Activated T-helper 2 cell treated with anti-CD3 and anti-CD28 coated beads, Interferon-gamma antibody, Interleukin-2, Interleukin-4, amounts not matched to agents 10 μg/mL and 5 μg/mL and 100 μg/mL, durations not matched to agents 14 hours and 24 hours and 36 hours (primary cell): ENCODE measurements at regions not wholly inside any gene's neighbourhood (a gene's known extent, or its start where the extent isn't known, plus 50 kb on each side); places are given as distances from the start of the nearest gene placed in this dataset.

Experiments used
- DNase-seq: peaks from one replicate; pipeline ENCODE4 v3.0.0; 2021; ENCODE audit warnings: low spot score
- H3K27ac Mint-ChIP-seq: one replicate; pipeline ENCODE4 v1.8.0; 2021; ENCODE audit warnings: mixed read lengths
- H3K27me3 Mint-ChIP-seq: one replicate; pipeline ENCODE4 v1.8.0; 2021; ENCODE audit warnings: low read depth, mixed read lengths
- H3K36me3 Mint-ChIP-seq: one replicate; pipeline ENCODE4 v1.8.0; 2021; ENCODE audit warnings: low read depth, mixed read lengths
- H3K4me1 Mint-ChIP-seq: one replicate; pipeline ENCODE4 v1.8.0; 2021; ENCODE audit warnings: low read depth, mixed read lengths
- H3K4me3 Mint-ChIP-seq: one replicate; pipeline ENCODE4 v1.8.0; 2021; ENCODE audit warnings: low read depth, mild to moderate bottlenecking, moderate library complexity, mixed read lengths
- H3K9me3 Mint-ChIP-seq: one replicate; pipeline ENCODE4 v1.8.0; 2021; ENCODE audit warnings: mixed read lengths
- intact Hi-C: fragments of 100-400 bp; cut with micrococcal nuclease; formaldehyde crosslinking; loops from one replicate; pipeline ENCODE4 v1.15.1; 2023

DNA sequence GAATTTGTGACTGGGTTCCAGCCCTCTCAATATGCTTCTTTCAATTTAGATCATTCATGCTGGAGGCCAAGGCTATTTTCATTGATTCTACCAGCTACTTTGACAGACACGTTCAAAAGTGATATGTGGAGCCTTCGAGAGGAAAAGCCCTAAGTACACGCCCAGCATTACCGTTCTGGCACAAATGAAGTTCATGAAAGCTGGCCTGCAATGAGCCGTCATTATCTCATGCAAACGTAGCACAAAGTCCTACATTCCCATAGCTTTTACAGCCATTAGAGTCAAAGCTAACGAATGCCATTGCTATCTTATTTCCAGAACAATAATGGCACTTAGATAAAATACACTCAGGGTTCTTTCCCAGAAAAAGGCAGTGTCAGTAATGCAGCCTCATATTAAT, 1237.6 kb downstream of the EFNB2 start:
- no peak overlapping the region for H3K4me3 Mint-ChIP-seq
- intact Hi-C loops: no loop called here

DNA sequence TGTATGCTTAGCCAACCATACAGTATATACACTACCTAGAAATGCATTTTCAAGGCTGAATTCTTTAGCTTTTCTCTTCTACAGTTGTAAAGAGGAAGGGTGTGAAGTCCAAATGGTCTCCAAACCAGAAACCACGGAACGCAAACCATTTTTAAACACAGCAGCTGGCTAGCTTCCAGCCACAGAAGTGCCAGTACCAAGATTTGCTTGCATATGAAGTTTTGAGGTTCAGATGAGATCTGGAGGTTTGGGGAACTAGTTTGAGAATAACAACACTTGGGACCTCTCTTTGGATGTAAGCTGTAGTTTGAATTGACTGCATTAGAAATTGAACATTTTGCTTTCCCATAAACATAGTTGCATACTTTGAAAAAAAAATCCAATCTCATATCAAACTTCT, 1243.5 kb downstream of the EFNB2 start:
- no peaks in the 10 kb centered on the region for H3K36me3 Mint-ChIP-seq
- no peak for DNase-seq
- no peak overlapping the region for H3K27ac Mint-ChIP-seq
- no peaks in the 10 kb centered on the region for H3K27me3 Mint-ChIP-seq
- intact Hi-C loops: no loop called here
- H3K9me3 Mint-ChIP-seq: no peaks in the 10 kb centered on the region
- no peak overlapping the region for H3K4me3 Mint-ChIP-seq
- H3K4me1 Mint-ChIP-seq: no peaks in the 10 kb centered on the region

More for the DNA sequence above, 1237.6 kb downstream of the EFNB2 start:
- Mint-ChIP-seq H3K4me1 (no peaks in the 10 kb centered on the region), H3K36me3 (no peaks in the 10 kb centered on the region), H3K9me3 (no peaks in the 10 kb centered on the region), H3K27me3 (no peaks in the 10 kb centered on the region), H3K27ac (no peak overlapping the region)
- DNase-seq: no peak

DNA sequence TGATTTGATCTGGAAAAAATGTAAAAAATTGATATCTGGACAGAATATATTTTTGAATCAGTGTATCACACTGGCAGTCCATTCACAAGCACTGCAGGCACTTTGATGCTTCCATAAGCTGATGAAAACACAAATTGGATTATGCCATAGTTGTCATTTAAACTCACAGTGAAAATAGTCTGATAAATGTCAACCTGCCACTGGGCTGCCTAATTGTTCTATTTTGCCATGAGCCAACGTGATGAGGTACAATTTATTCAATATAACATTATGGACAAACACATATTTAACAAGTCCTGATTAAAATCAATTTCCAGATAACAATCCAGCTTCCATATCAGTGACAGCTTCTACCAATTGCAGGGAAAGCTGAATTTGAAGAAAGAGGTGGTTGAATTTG, 1244.9 kb downstream of the EFNB2 start:
- H3K27me3 Mint-ChIP-seq: no peaks in the 10 kb centered on the region
- H3K4me1 Mint-ChIP-seq: no peaks in the 10 kb centered on the region
- no peaks in the 10 kb centered on the region for H3K9me3 Mint-ChIP-seq
- no peak overlapping the region for H3K4me3 Mint-ChIP-seq
- DNase-seq: no peak
- intact Hi-C loops: no loop called here
- no peak overlapping the region for H3K27ac Mint-ChIP-seq
- H3K36me3 Mint-ChIP-seq: no peaks in the 10 kb centered on the region

DNA sequence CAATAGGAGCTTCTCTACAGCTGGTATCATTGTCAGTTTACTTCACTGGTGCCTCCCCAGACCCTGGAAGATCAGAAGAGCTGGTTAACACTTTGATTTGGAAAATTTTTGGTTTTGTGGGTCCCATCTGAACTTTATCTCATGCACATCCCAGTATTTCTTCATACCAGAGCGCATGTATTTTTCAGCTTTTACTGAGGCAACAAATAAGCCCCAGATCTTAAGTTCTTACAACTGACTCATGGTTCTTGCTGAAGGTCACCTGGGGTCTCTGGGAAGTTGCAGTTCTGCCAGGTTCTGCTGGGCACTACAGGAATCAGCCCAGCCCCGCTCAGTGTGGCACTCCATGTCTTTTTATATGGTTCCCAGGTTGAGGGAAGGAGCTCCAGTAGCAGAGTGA, 1249.9 kb downstream of the EFNB2 start:
- no peaks in the 10 kb centered on the region for H3K36me3 Mint-ChIP-seq
- H3K27ac Mint-ChIP-seq: no peak overlapping the region
- H3K9me3 Mint-ChIP-seq: no peaks in the 10 kb centered on the region
- intact Hi-C loops: no loop called here
- H3K4me1 Mint-ChIP-seq: no peaks in the 10 kb centered on the region
- no peaks in the 10 kb centered on the region for H3K27me3 Mint-ChIP-seq
- no peak overlapping the region for H3K4me3 Mint-ChIP-seq
- no peak for DNase-seq

DNA sequence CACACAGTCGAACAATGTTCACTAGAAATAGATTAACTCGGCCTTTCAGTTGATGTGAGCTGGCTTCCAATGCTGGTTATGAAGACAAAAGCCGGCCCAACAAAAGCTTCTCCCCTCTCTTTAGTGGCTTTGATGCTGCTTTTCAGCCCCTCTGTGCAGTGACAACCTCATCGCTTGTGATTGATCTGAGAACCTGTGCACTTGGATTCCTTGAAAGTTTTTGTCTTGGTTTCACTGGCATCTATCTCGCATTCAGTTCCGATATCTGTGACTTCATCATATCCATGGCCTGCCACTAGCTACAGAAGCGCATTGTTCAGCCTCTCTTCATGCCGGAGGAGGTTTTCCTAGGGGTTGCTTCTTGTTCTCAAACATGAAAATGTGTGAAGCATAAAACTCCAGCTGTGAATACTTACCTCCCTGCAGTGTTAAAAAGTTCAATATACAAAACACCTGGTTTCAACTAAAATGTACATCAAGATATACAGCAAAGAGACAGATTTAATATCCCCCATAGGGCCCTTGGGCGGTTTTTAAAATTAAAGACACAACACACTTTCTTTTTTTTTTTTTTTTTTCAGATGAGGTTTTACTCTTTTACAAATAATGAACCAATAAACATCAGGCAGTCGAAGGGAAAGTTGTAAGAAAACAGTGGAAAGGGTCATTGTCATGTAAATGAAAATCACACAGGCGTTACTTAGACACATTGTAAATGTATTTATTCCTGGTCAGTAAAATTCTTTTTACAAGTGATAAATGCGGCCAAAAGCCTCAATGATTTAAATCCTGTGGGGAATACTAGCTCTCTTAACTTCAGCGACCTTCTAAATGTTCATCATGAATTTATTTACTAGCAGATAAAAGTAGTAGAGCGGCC, 1252.8 kb downstream of the EFNB2 start:
- intact Hi-C loops: no loop called here
- H3K9me3 Mint-ChIP-seq: no peaks in the 10 kb centered on the region
- no peak for DNase-seq

DNA sequence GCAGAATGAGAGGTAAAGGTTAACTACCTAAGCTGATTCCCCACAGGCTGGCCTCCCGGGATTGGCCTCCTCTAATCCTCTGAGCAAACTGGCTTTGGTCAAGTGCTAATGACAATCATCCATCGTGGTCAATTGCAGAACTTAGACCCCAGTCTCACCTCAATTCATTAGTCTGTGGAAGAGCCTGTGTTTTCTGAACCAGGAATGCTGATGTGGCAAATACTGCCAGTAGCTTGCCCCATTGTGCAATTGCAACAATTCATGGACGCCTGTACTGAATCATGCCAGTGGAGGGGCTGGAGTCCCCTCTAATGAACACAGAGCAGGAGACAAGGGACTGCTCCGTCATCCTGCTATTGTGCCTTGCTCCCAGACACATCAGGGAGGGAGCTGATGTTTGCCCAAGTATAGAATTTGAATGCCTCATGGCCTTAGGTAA, 1256.5 kb downstream of the EFNB2 start:
- Mint-ChIP-seq H3K9me3 (no peaks in the 10 kb centered on the region), H3K4me3 (no peak overlapping the region), H3K4me1 (no peaks in the 10 kb centered on the region), H3K27me3 (no peaks in the 10 kb centered on the region), H3K27ac (no peak overlapping the region), H3K36me3 (no peaks in the 10 kb centered on the region)
- intact Hi-C loops: no loop called here
- DNase-seq: no peak

More for the DNA sequence above, 1252.8 kb downstream of the EFNB2 start:
- Mint-ChIP-seq H3K27ac (no peak overlapping the region), H3K27me3 (no peaks in the 10 kb centered on the region), H3K4me1 (no peaks in the 10 kb centered on the region), H3K36me3 (no peaks in the 10 kb centered on the region), H3K4me3 (no peak overlapping the region)

DNA sequence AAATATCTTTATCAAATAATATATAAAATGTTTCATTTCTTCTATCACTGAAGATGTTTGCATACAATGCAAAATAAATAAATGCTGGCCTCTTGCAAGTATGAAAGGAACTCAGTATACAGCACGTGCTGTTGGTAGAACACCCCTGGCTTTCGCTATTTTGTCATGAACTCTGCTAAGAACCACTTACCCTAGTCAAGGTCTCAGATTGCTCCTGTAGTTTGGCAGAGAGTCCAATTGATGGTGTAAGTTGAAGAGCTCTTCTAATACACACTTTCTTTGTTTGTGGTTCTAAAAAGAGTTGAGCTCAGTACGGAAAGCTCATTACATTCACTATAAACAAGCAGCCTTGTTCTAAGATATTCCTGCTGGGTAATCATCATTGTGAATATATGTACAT, 1258.9 kb downstream of the EFNB2 start:
- Mint-ChIP-seq H3K27me3 (no peaks in the 10 kb centered on the region), H3K27ac (no peak overlapping the region), H3K9me3 (no peaks in the 10 kb centered on the region), H3K36me3 (no peaks in the 10 kb centered on the region), H3K4me3 (no peak overlapping the region), H3K4me1 (no peaks in the 10 kb centered on the region)
- no peak for DNase-seq
- intact Hi-C loops: no loop called here

DNA sequence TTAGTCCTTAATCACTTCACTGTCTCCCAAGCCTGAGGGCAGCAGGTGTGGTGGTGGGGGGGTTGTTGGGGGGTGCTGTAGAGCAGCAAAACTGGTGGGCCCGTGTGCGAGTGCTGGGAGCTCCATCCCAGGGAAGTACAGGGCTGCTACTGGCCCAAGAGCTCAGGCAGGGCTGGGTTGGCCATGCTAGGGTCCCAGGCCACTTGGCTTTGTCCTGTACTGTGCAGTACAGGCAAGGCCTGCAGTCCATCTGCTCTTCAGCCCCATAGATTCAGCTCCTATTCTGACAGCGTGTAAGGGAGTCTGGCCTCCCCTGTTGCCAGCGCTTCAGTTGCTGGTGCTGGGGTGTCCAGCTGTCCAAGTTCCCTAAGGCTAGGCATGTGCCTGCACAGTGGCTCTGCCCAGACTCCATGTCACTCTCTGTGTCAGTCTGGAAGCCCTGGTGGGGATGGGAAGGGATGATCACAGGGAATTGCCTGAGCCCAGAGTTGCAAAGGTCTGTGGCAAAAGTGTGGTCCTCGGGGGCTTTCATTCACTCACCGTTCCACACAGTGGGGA, 1261.7 kb downstream of the EFNB2 start:
- no peak for DNase-seq
- Mint-ChIP-seq H3K9me3 (no peaks in the 10 kb centered on the region), H3K27me3 (no peaks in the 10 kb centered on the region), H3K4me3 (no peak overlapping the region), H3K36me3 (no peaks in the 10 kb centered on the region), H3K4me1 (no peaks in the 10 kb centered on the region), H3K27ac (no peak overlapping the region)
- intact Hi-C loops: no loop called here

DNA sequence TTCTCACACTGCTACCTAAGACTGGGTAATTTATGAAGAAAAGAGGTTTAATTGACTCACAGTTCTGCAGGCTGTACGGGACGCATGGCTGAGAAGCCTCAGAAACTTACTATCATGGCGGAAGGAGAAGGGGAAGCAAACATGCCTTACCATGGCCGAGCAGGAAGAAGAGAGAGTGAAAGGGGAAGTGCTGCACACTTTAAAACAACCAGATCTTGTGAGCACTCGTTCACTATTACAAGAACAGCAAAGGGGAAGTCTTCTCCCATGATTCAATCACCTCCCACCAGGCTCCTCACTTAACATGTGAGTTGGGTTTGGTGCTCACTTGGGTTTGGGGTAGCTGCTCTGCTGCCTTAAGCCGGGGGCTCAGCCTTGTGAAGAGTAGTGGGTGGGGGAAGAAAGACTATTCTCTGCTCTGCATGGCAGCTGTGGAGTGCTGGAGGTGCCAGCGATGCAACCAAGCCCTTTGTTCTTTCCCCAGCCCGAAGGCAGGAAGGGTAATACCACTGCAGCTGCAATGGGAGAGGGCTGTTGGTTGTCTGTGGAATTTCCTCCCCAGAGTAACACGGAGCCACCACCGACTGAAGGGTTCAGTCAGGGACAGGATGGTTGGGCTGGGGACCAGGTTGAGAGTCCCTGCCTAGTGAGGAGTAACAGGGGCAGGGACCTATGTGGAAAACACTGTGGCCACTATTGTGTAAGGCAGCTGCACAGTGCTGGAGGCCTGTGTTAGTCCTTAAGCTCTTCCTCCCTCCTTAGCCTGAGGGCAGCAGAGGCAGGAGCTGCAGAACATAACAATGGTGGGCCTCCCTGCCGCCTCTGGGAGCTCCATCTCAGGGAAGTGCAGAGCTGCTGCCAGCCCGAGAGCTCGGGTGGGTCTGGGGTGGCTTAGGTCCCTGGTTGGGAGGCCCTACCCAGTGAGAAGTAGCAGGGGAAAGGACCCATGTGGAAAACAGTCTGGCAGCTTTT, 1262.5 kb downstream of the EFNB2 start:
- H3K4me1 Mint-ChIP-seq: no peaks in the 10 kb centered on the region
- intact Hi-C loops: no loop called here
- no peak for DNase-seq
- H3K9me3 Mint-ChIP-seq: no peaks in the 10 kb centered on the region
- H3K4me3 Mint-ChIP-seq: no peak overlapping the region
- H3K27ac Mint-ChIP-seq: no peak overlapping the region
- H3K36me3 Mint-ChIP-seq: no peaks in the 10 kb centered on the region
- H3K27me3 Mint-ChIP-seq: no peaks in the 10 kb centered on the region

DNA sequence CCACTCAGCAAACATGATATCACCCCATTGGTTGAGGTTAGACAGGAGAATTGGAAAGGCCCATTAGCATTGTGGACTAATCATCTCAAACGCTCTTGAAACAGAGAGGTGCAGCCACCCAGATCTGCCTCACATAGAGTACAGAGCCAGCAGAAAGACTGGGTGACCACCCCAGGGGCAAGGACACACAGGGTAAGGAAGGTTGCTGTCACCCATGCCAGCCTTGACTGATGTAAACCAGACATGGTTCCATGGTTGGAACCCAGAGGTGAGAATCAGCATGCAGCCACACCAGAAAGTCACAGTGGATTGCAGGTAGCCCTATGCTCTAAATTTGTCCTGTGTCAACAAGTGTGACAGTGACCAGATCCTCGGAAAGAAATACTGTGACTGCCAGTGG, 1268.8 kb downstream of the EFNB2 start:
- H3K4me1 Mint-ChIP-seq: no peaks in the 10 kb centered on the region
- H3K9me3 Mint-ChIP-seq: no peaks in the 10 kb centered on the region
- H3K27ac Mint-ChIP-seq: no peak overlapping the region
- H3K36me3 Mint-ChIP-seq: no peaks in the 10 kb centered on the region
- H3K4me3 Mint-ChIP-seq: no peak overlapping the region
- intact Hi-C loops: no loop called here
- no peaks in the 10 kb centered on the region for H3K27me3 Mint-ChIP-seq
- DNase-seq: no peak

DNA sequence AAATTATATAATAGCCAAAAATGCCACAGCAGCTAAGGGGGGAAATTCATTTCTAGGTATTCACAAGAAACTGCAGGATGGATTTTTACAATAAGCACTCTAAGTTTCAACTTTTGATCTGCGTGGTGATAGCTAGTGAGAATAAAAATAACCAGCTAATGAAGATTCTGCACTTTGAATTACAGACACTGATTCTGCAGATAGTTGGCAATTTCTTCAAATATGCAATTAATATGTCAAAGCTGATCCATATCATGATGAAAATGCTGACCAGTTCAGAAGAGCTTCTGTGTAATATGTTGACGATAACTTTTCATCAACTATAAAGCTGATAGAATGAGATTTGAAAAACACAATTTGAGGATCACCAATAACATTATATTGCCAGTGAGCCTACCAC, 1272.9 kb downstream of the EFNB2 start:
- Mint-ChIP-seq H3K27me3 (no peaks in the 10 kb centered on the region), H3K36me3 (no peaks in the 10 kb centered on the region), H3K4me1 (no peaks in the 10 kb centered on the region), H3K27ac (no peak overlapping the region), H3K4me3 (no peak overlapping the region), H3K9me3 (no peaks in the 10 kb centered on the region)
- DNase-seq: no peak
- intact Hi-C loops: no loop called here

DNA sequence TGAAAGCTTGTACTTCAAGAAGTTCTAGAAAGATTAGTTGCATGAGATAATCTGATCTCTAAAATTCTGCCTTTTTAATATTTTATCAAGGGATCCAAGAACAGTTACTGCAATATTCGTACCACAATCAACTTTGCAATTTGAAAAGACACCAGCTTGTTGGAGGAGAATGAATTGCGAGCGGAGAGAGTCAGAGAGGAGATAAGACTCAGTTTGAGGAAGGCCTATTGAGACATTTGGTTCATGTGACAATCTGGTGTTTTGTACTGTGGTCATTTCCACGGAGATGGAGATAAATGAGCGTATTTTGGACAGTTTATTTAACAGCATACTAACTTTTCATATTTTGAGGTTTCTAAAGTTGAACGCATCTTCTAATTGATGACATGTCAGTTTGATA, 1276.0 kb downstream of the EFNB2 start:
- no peak overlapping the region for H3K4me3 Mint-ChIP-seq
- intact Hi-C loops: no loop called here
- H3K27ac Mint-ChIP-seq: no peak overlapping the region
- H3K36me3 Mint-ChIP-seq: no peaks in the 10 kb centered on the region
- no peaks in the 10 kb centered on the region for H3K9me3 Mint-ChIP-seq
- no peaks in the 10 kb centered on the region for H3K4me1 Mint-ChIP-seq
- DNase-seq: no peak
- H3K27me3 Mint-ChIP-seq: no peaks in the 10 kb centered on the region

DNA sequence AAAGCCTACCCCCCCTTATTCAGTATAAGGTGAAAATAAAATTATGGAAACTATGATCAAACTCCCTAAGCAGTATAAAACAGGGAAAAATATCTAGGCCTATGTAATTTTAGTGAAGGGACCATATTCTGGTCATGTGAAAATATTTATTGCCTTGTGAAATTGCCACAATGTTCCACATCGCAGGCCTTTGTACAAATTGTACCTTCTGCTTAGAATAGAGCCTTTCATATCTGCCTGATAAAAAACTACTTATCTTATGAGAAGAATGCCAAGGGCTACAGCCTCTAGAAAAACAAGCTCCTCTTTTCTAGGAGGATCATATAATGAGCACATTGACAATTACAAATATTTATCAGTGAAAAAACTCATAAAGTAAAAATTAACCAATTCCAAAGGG, 1280.0 kb downstream of the EFNB2 start:
- no peaks in the 10 kb centered on the region for H3K4me1 Mint-ChIP-seq
- H3K9me3 Mint-ChIP-seq: no peaks in the 10 kb centered on the region
- no peak overlapping the region for H3K27ac Mint-ChIP-seq
- H3K36me3 Mint-ChIP-seq: no peaks in the 10 kb centered on the region
- no peak overlapping the region for H3K4me3 Mint-ChIP-seq
- no peaks in the 10 kb centered on the region for H3K27me3 Mint-ChIP-seq
- no peak for DNase-seq
- intact Hi-C loops: no loop called here
